Fibroblast of pulmonary artery (primary cell): ENCODE measurements at regions not wholly inside any gene's neighbourhood (a gene's known extent, or its start where the extent isn't known, plus 50 kb on each side); places are given as distances from the start of the nearest gene placed in this dataset.

Experiments used
- DNase-seq: peaks from one replicate; pipeline ENCODE4 v3.0.0-alpha.2; 2010; ENCODE audit warnings: low read depth
- H3K4me3 ChIP-seq: replicated peaks from 2 replicates; pipeline ENCODE4 v1.5.1; 2011; ENCODE audit warnings: low read depth, mild to moderate bottlenecking, control low read depth, low read length, moderate library complexity
- TF ChIP-seq, protein P1 (sequence below): IDR thresholded peaks from 2 replicates; pipeline ENCODE4 v1.5.1; 2011; ENCODE audit warnings: mild to moderate bottlenecking, control low read depth, low read length, inconsistent platforms; ENCODE audit errors: missing control alignments

GRCh38 chr3:159898147-159898546 lies 90.5 kb upstream of the IL12A start:
- DNase-seq = no peak
- TF ChIP-seq, protein P1, sequence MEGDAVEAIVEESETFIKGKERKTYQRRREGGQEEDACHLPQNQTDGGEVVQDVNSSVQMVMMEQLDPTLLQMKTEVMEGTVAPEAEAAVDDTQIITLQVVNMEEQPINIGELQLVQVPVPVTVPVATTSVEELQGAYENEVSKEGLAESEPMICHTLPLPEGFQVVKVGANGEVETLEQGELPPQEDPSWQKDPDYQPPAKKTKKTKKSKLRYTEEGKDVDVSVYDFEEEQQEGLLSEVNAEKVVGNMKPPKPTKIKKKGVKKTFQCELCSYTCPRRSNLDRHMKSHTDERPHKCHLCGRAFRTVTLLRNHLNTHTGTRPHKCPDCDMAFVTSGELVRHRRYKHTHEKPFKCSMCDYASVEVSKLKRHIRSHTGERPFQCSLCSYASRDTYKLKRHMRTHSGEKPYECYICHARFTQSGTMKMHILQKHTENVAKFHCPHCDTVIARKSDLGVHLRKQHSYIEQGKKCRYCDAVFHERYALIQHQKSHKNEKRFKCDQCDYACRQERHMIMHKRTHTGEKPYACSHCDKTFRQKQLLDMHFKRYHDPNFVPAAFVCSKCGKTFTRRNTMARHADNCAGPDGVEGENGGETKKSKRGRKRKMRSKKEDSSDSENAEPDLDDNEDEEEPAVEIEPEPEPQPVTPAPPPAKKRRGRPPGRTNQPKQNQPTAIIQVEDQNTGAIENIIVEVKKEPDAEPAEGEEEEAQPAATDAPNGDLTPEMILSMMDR = no peak
- no peak overlapping the region for H3K4me3 ChIP-seq

GRCh38 chr3:159899166-159899565 lies 89.5 kb upstream of the IL12A start:
- TF ChIP-seq, protein P1 = no peak
- no peak for DNase-seq
- H3K4me3 ChIP-seq = no peak overlapping the region

DNA sequence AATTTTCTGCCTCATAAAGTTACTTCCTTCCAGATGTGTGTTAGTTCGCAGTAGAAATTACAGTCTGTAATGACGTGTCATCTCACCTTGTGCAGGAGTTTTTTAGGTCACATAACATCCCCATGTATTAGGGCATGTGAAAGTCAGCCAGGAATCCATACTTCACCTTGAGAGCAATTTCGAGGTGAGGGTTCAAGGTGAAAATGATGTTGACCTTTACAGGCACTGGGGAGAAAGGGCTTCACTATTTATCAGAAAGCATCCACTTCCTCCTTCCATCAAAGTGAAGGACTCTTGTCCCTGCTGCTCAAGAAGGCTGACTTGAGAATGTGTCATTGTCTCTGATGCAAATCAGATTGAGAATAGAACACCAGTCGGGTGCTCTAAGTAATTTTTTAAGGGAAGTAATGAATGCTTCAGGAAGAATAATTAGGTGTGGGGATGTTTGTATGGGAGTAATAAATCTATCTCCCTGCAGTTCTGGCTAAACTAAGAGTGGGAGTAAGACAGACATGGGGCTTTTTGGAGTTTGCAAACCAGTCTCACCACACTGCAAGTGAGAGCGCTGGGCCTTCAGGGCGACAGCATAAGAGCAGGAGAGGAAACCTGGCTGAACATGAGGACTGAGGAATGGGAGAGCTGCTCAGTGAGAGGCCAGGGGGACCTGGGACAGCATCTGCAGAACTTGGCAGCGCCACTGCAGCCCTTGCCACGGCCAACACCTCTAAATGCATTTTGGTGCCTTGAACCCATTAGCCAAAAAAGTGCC lies 85.9 kb upstream of the IL12A start:
- TF ChIP-seq, protein P1 = no peak
- no peak for DNase-seq

GRCh38 chr3:159904455-159904854 lies 84.2 kb upstream of the IL12A start:
- H3K4me3 ChIP-seq = no peak overlapping the region
- no peak for DNase-seq
- TF ChIP-seq, protein P1 = no peak

More for the DNA sequence above, 85.9 kb upstream of the IL12A start:
- H3K4me3 ChIP-seq = no peak overlapping the region

DNA sequence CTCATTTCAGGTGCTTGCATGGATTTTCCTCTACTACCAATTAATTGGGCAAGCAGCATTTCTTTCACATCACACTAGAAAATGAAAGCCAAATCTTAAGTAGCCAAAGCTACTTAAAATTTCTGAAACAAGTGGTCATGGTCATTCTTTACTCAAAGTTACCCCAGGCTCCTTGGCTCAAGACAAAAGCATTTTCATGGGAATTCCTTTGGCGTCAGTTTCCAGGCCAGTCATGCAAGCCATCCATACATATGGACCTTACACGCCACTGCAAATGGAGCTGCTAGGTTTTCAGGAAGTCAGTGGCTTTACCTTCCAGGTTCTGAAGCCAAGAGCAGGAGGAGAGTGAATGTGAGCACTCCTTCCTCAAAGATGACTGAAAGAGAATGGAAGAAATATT lies 83.7 kb upstream of the IL12A start:
- TF ChIP-seq, protein P1 = no peak
- H3K4me3 ChIP-seq = no peak overlapping the region
- DNase-seq = no peak

DNA sequence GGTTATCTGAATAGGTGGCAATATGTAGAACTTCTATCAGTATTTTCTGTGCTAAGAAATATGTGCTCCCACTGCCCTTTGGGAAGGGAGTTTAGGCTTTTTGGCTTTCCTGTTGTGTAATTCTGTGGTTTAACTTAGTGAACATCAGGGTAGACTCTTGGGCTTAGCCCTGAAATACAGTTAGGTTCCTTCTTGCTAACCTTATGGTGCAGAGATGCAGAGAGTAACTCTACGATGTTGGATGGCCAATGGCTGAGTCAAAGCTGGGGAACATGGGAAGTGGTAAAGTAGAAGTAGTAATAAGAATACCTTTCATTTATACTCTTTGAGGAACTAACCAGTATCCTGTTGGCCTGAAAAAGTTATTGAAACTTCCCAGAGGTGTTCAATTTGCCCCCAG lies 80.8 kb upstream of the IL12A start:
- no peak overlapping the region for H3K4me3 ChIP-seq
- TF ChIP-seq, protein P1 = no peak
- no peak for DNase-seq
